GM19438 (cell line): ENCODE measurements at regions not wholly inside any gene's neighbourhood (a gene's known extent, or its start where the extent isn't known, plus 50 kb on each side); places are given as distances from the start of the nearest gene placed in this dataset.
"Not testable (repeated sequence)": the region's sequence is repeated elsewhere in the genome, so short reads cannot be mapped to it uniquely, and the experiment has no call there.

Experiments used
- ATAC-seq: cut with Tn5 transposase; IDR thresholded peaks from one replicate; pipeline ENCODE4 v1.9.1; 2021; ENCODE audit warnings: low read depth; ENCODE audit not compliant: unreplicated experiment

DNA sequence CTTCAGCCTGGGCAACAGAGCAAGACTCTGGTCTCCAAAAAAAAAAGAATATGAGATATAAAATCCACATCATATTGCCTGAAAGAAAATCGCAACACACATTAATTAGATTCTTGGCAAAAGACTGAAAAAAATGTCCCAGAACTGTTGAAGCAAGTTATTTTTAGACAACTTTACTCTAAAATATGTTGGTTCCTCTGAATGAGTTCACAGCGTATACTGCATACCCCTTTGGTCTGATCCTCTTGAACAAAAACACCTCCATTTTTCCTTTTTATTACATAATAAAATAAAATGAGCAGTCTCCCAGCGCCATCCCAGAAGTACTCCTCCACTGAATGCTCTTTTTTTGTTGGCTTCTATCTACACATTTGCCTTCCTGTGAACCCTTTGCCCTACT, 126.0 kb upstream of the TMEM170B start:
- ATAC-seq, result no peak

DNA sequence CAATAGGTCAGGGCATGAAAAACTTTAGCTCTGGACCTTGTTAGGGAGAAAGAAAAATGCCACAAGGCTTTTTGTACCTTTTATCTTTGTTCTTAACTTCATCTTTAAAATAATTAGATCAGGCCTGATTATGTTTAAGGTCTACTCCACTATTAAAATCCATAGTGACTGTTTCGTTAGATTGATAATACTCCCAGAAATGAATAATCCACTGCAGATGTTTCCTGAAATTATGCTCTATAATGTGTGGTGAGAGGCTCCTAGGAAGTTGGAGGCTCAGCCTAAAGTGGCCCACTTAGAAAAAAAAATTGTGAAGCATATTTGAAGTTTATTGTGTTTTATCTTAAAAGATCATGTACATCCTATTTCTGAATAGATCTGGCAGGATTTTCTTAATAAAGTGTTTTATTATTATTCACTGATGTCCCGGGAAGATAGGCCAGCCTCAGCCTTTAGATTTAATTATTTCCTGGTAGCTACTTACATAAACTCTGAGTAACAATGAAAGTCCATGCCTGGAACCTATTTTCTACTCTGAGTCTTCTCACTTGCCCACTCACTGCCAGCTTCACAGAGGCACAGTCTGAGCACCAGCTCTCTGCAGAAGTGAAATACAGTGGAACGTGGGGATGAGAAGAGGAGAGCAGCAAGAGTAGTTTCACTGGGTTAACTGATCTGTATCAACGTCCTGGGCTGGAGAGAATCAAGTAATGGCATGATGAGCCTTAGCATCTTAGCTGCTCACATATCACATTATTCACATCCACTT, 126.8 kb upstream of the TMEM170B start:
- ATAC-seq, result no peak

DNA sequence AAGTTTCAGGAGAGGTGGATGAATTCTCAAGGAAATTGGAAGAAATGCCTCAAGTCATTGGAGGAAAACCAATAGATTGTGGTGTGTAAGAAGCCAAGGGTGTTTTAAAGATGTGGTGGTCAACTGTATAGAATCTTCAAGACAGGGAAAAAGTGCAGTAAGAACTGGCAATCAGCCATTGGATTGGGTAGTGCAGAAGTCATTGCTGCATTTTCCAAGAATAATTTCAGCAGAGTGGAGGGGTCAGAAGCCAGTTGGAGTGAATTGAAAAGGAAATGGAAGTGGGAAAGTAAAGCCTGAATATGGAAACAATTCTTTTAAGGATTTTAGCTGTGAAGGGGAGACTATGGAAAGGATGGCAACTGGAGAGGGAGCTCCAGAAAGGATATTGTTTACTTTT, 128.2 kb upstream of the TMEM170B start:
- ATAC-seq, result no peak

DNA sequence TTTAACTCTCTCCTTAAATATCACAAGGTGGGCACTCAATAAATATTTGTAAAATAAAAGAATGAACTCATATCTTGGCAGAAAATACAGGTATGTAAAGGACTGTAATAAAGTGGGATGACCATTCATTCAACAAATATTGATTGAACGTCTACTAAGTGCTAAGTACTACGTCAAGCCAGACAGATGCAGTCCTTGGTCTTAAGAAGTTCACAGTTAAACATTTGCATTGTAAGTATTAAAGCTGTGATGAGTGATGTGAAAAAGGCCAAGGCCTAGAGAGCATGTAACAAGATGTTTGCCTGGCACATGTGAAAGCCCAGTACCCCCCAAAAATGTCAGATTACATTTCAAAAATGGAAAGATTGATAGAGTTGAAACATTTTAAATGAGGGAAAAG, 130.1 kb upstream of the TMEM170B start:
- ATAC-seq, result no peak

DNA sequence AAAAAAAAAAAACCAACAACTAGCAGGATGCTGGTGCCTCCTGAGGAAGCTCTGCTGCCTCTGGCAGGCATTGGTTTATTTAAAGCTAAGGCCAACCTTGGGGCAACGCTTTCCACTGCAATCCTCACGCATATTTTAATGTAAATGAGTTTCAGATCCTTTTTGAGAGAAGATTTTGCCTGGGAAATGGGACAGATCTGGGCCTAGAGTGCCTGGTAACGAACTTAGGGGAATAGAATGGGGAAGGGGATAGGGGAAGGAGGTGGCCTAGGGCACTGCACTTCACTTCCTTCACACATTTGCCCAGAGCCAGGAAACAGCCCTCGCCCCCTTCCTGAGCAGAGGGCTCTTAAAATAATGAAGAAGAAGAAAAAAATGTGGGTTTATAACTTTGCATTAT, 132.7 kb upstream of the TMEM170B start:
- no peak for ATAC-seq

DNA sequence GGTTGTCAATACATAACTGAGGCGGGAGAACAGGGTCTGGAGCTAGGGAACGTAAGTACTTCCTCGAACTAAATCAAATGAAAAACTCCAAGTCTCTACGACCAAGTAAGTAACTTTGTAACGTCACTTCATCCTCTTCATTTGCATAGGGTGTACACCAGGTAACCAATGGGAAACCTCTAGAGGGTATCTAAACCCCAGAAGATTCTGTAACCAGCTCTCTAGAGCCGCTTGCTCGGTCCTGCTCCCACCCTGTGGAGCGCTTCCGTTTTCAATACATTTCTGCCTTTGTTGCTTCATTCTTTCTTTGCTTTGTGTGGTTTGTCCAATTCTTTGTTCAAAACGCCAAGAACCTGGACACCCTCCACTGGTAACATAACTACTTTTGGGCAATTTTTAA, 133.5 kb upstream of the TMEM170B start:
- peak; percentile 68 for ATAC-seq

DNA sequence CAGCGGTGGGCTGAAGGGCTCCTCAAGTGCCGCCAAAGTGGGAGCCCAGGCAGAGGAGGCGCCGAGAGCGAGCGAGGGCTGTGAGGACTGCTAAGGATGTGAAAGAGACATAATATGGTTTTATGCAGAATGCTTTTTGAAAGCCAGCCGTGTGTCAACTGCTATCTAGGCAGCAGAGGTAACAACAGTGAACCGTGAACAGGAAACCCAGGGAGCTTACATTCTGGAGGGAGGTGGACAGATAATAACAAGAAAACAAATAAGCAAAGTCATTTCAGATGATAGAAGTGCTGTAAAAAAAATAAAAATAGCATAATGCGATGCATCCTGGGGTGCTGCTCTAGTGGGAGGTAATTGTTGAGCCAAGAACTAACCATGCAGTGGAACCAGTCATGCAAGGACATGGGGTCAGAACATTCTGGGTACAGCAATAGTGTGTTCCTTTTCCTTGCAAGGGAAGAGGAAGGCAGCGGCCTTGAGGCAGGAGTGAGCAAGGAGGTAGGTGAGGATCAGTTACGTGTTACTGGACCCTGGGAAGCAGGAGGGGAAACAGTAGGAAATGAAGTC, 134.4 kb upstream of the TMEM170B start:
- ATAC-seq, result no peak

DNA sequence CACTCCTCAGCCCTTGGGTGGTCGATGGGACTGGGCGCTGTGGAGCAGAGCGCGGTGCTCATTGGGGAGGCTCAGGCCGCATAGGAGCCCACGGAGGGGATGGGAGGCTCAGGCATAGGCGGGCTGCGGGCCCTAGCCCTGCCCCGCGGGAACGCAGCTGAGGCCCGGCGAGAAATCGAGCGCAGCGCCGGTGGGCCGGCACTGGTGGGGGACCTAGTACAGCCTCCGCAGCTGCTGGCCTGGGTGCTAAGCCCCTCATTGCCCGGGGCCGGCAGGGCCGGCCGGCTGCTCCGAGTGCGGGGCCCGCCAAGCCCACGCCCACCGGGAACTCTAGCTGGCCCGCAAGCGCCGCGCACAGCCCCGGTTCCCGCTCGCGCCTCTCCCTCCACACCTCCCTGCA, 135.0 kb upstream of the TMEM170B start:
- ATAC-seq, result not testable (repeated sequence)

DNA sequence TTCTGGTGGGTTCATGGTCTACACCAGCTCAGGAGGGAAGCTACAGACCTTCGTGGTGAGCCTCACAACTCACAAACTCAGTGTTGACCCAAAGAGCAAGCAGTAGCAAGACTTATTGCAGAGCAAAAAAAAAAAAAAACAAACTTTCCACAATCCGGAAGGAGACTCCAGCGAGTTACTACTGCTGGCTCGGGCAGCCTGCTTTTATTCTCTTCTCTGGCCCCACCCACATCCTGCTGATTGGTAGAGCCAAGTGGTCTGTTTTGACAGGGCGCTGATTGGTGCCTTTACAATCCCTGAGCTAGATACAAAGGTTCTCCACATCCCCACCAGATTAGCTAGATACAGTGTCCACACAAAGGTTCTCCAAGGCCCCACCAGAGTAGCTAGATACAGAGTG, 135.6 kb upstream of the TMEM170B start:
- ATAC-seq, result not testable (repeated sequence)

DNA sequence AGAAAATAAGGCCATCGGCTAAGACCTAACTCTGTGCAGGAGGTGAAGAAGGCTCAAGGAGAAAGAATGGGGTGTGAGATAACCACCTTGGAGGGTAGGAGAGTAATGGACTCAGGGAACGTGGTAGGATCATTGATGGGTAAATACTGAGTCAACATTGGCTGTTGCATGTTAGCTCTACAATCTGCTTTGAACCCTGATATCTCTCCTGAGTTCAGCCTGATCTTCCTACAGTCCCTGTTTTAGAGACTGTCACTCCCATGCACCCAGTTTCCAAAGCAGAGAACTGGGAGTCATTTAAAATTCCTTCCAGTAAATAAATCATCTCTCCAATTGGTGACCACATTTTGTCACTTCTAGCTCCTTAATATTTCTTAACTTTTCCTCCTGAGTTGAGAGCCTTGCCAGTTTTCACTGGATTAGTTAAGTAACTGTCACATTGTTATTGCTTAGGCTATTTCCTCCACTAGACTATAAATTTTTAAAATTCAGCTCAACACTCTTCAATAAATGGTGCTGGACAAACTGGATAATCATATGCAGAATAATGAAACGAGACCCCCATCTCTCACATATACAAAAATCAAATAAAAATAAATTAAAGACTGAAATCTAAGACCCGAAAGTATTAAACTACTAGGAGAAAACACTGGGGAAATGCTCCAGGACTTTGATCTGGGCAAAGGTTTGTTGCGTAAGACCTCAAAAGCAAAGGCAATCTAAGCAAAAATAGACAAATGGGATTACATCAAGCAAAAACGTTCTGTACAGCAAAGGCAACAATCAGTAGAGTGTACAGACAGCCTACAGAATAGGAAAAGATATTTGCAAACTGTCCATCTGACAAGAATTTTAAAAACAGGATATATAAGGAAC, 138.9 kb upstream of the TMEM170B start:
- ATAC-seq, result no peak

DNA sequence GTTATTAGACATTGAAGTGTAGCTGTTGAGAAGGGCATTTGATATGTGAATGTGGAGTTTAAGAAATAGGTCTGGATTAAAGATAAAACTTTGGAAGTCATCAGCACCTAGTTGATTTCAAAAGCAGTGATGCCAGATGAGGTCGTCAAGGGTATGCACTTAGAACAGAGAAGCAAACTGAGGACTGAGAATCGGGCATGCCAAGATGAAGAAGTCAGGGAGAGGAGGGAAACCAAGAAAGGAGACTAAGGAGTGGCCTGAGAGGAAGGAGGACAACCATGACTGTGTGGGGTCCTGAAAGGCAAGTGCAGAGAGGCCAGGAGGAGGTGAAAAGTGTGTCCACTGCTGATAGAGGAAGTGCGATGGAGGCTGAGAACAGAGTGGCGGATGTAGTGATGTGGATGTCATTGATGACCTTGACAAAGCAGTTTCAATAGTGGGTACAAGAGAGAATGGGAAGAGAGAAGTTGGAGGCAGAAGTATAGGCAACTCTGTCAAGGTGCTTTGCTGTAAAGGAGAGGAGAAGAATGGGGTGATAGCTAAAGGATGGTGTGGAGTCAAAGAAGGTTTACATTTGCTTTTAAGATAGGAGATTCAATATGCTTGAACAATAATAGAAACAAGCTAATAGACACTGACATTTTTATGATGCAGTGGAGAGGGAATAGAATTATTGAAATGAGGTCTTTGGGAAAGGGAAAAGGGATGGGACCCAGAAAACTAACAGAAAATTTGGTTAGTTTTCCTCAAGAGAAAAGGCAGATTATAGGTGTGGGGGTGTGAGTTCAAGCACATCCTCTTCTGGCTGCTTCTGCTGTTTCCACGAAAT, 139.7 kb upstream of the TMEM170B start:
- no peak for ATAC-seq

DNA sequence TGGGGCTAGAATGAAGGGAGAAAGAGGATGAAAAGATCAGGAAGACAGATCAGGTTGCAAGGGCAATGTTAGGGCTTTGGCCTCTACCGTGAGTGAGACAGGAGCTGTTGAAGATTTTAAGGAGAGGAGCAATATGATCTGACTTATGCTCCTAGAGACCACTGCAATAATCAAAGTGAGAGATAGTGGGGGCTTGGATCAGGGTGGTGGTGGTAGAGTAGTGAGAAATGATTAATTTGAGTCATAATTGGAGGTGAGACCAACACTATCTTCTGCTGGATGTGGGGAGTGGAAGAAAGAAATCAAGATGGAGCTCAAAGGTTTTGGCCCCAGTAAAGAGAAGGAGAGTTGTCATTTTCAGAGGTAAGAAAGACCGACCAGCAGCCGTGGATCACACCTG, 140.7 kb upstream of the TMEM170B start:
- no peak for ATAC-seq

DNA sequence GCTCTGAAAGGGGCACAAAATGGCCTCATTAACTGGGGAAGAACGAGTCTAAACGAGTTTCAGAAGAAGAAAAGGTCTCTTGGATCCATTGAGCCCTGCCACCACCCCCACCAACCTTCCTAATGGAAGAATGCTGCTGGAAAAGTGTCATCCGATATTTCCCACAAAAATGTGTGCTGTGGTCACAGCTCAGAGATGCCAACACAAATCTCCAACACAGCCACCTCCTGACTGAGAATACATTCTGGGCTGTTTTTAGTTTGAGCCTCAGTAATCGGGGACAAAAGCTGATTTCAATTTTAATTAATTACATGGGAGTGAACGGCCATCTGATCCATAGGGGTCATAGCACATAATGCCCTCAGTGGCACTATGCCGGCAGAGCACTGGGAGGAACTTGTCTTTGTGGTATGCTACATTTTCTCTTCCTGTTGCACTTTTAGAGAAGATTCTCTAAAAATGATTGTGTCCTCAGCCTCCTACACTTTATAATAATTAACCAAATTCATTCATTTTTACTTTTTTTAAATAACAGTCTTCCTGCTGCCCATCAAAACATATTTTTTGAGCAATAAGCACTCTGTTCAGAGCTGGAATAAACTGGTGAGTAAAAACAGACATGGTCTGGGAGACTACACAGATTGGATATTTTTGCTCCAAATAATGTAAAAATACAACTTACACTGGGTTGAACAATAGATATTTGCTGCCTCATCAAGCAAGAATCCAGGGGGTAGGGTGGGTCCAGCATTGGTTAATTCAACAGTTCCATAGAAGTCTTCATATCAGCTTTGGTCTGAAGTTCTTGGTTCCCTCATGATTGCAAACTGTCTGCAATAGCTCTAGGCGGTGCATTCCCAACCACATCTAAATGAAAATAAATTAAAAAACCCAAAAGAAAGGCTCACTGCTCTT, 143.6 kb upstream of the TMEM170B start:
- ATAC-seq, result no peak

DNA sequence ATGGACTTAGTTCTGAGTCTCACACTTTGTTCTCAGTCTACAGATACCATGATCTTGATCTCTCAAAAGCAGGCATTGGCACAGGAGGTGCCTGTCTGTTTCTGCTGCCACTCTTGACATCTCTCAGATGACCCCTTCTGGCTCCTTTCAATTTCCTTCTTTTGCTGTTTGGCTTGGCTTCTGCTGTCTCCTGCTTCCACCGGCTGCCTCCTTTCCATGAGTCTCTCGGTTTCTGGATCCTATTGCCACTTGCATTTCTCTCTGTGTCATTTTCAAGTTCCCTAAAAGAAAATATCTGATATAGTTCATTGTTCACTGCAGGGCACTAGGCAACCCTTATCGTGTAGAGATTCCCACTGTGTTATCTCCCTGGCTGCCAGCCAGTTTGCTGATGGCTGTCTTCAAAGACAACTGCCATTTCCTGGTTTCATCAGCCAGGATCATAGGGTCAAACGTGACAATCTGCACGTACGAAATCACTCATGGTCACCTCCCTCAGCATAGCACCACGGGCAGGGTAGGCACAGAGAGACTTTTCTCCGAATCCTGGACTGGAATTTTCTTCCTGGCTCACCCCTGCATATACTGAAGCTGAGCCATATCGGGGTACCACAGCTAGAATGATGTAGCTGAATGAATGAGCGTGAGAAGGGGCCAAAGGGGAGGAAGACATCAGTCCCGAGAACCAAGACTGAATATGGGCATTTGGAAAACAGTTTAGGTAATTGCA, 144.6 kb upstream of the TMEM170B start:
- no peak for ATAC-seq

DNA sequence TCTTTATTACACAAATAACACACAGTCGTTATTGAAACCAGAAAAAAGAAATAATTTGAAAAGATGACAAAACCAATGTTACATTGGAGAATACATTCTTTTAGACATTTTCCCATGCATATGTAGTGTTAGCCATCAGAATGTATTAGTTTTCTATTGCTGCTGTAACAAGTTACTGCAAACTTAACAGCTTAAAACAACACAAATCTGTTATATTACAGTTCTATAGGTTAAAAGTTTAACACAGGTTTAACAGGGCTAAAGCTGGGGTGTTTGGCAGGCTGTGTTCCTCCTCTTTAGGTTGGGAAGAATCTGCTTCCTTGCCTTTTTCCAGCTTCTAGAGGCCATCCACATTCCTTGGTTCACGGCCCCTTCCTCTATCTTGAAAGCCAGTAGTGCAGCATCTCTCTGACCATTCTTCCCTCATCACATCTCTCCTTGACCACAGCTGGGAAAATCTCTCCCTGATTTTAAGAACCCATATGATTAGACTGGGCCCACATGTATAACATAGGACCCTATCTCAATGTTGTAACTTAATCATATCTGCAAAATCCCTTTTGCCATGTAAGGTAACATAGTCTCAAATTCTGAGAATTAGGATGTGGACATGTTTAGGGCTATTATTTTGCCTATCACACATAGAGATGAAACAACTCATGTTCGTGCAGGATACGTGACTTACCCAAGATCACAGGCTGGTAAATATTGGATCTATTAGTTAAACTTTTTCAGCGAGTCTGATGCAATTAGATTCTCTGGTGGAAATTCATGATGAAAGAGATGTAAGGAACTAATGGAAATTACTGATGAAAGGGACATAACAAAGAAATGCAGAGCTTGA, 145.4 kb upstream of the TMEM170B start:
- ATAC-seq, result no peak

DNA sequence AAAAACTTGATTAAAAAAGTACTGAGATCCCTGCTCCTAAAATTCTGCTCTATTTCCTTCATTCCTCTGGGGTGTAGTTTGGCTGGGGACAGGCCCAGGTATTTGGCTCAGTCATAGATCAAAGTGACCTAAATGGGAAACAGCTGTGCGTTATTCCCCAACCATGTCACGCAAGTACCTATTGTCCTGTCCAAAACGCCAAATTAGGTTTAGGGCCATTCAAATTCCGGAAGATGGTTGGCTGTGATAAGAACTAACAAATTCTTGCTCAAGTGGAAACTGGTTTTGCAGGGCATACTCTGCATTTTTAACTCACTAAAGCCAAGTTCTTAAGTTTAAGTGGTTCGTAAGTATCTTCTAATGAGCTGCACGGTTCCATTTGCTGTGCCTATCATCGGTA, 147.6 kb upstream of the TMEM170B start:
- ATAC-seq, result no peak

DNA sequence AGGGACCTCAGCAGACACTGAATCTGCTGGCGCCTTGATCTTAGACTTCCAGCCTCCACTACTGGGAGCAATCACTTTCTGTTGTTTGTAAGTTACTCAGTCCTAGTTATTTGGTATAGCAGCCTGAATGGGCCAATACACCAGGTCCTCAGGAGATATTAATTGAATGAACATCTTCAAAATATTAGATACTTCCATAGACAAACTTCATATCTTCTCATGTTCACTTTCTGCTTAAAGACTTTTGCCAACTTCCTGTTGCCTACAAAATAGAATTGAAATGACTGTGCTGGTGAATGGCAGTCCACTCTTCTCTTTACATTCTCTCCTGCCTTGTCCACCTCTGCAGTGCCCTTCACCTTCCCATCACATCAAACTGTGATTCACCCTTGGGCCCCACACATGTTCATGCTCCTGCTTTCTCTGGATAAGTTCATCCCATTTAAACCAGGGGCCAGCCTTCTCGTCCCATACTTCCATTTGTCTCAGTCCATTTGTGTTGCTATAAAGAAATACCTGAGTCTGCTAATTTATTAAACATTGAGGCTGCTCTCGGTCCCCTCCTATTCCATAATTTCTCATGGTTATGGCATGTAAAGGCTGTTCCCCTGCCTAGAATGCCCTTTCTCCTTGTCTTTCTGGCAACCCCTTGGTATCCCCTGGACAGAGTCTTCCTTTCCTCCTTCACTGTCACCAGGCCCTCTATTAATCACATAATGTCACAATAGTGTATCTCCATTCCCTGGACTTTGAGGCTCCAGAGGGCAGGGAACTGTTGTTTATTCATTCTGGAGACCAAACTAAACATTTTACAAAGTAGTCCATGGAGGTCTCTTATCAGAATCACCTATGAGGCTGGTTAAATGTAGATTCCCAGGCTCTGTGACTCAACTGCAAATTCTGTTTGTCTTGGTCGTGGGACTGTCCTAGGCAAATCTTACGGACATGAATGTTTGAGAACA, 148.3 kb upstream of the TMEM170B start:
- ATAC-seq, result no peak
